Sigmoid colon (tissue), 6 donors: ENCODE measurements at regions not wholly inside any gene's neighbourhood (a gene's known extent, or its start where the extent isn't known, plus 50 kb on each side); places are given as distances from the start of the nearest gene placed in this dataset.

Experiments used
- DNase-seq: peaks from one replicate; pipeline ENCODE4 v3.0.0-alpha.2; 2019
- H3K27ac ChIP-seq, 4 donors: fragments of 200-600 bp; sonication (generic); one replicate each; pipeline ENCODE4 v1.5.1; 2016 to 2019; ENCODE audit warnings: mild to moderate bottlenecking in 1 of 4
- H3K27me3 ChIP-seq, 3 donors: fragments of 200-600 bp; sonication (generic); one replicate each; pipeline ENCODE4 v1.5.1; 2019; ENCODE audit warnings: mild to moderate bottlenecking in 1 of 3
- H3K36me3 ChIP-seq, 4 donors: fragments of 200-600 bp; sonication (generic); one replicate each; pipeline ENCODE4 v1.5.1; 2016 to 2019
- H3K4me1 ChIP-seq, 4 donors: fragments of 200-600 bp; sonication (generic); one replicate each; pipeline ENCODE4 v1.5.1; 2017 to 2019
- H3K4me3 ChIP-seq, 4 donors: fragments of 200-600 bp; sonication (generic); one replicate each; pipeline ENCODE4 v1.5.1; 2017 to 2019; ENCODE audit warnings: mild to moderate bottlenecking in 2 of 4, moderate library complexity in 1 of 4
- H3K9me3 ChIP-seq, 4 donors: fragments of 200-600 bp in 3 of 4; sonication (generic) in 3 of 4; one replicate each; pipeline versions ENCODE4 v1.5.1 to v1.6.1; 2013 to 2019
- CTCF ChIP-seq, 4 experiments: fragments of 450-650 bp in 3 of 4; fragments of 200-600 bp in 1 of 4; IDR thresholded peaks; one replicate each; pipeline ENCODE4 v1.5.1; 2016 to 2019; ENCODE audit warnings: antibody characterized with exemption in 4 of 4, mild to moderate bottlenecking in 3 of 4, moderate library complexity in 2 of 4
- EP300 ChIP-seq, 4 donors: sonication (generic); formaldehyde crosslinking; IDR thresholded peaks; one replicate each; pipeline ENCODE4 v1.6.1; 2017; ENCODE audit warnings: antibody characterized with exemption in 4 of 4
- POLR2A ChIP-seq, 2 donors: fragments of 450-650 bp; IDR thresholded peaks; one replicate each; pipeline ENCODE4 v1.6.1; 2016; ENCODE audit warnings: antibody characterized with exemption in 2 of 2, mild to moderate bottlenecking in 2 of 2, moderate library complexity in 2 of 2
- POLR2AphosphoS5 ChIP-seq, 4 donors: sonication (generic); formaldehyde crosslinking; IDR thresholded peaks; one replicate each; pipeline ENCODE4 v1.6.1; 2017; ENCODE audit warnings: antibody characterized with exemption in 4 of 4
- WGBS, 2 donors: extraction: QIAGEN DNeasy Blood & Tissue Kit; methylation state at CpG; one replicate each; pipeline ENCODE4 v1.1.7; 2013; 5-methylcytosine and 5-hydroxymethylcytosine counted together
- intact Hi-C: fragments of 100-400 bp; cut with DNase I; formaldehyde crosslinking; loops from one replicate; pipeline ENCODE4 v1.15.1; 2023
- donor health status: healthy with polysubstance abuse.
- donor health status: healthy.

- Histone ChIP-seq H3K9me3 (no peaks in the 10 kb centered on the region), H3K27me3 (no peaks in the 10 kb centered on the region), H3K36me3 (no peaks in the 10 kb centered on the region), H3K27ac (no peak overlapping the region), H3K4me1 (peaks cover 0 to 30% (median 8%) of the 10 kb centered on the region in 4 donors), H3K4me3 (no peak overlapping the region)
- intact Hi-C loops, result loop anchor here (10.0 kb wide), 1 partner anchor 137 kb away; no protein-coding TSS in a partner anchor
- DNase-seq, result no peak
- no peak for TF ChIP-seq EP300 (IDR thresholded peaks at IDR 0.05)
- TF ChIP-seq CTCF (IDR thresholded peaks at IDR 0.05), result no peak
- no peak for TF ChIP-seq POLR2A (IDR thresholded peaks at IDR 0.05)
- no peak for TF ChIP-seq POLR2AphosphoS5 (IDR thresholded peaks at IDR 0.05)
- WGBS, 2 donors, result 45 to 59% methylated on average over 2 of the region's 2 CpGs
Observed at GRCh38 chr2:207221731-207222130, 56.0 kb upstream of the KLF7 start.

- WGBS, 2 donors, result 68 to 70% methylated on average over 3 of the region's 3 CpGs
- H3K27me3 ChIP-seq, result no peaks in the 10 kb centered on the region
- no peak for DNase-seq
- no peak overlapping the region for H3K4me3 ChIP-seq
- no peak for TF ChIP-seq CTCF (IDR thresholded peaks at IDR 0.05)
- TF ChIP-seq POLR2A (IDR thresholded peaks at IDR 0.05), result no peak
- TF ChIP-seq POLR2AphosphoS5 (IDR thresholded peaks at IDR 0.05), result no peak
- no peak for TF ChIP-seq EP300 (IDR thresholded peaks at IDR 0.05)
- intact Hi-C loops, result loop anchor here (10.0 kb wide), 1 partner anchor 138 kb away; no protein-coding TSS in a partner anchor
- no peak overlapping the region for H3K27ac ChIP-seq
- no peaks in the 10 kb centered on the region for H3K9me3 ChIP-seq
- H3K36me3 ChIP-seq, result no peaks in the 10 kb centered on the region
- H3K4me1 ChIP-seq, result peaks cover 0 to 43% (median 21%) of the 10 kb centered on the region in 4 donors
Observed at GRCh38 chr2:207223051-207223450, 57.3 kb upstream of the KLF7 start.

GRCh38 chr2:207224381-207224780 lies 58.6 kb upstream of the KLF7 start:
- 93 to 95% methylated on average over 1 of the region's 1 CpG for WGBS, 2 donors
- H3K27ac ChIP-seq, result peak overlapping the region in 2 of 4 donors; percentile 15 to 84
- peaks cover 0 to 56% (median 32%) of the 10 kb centered on the region in 4 donors for H3K4me1 ChIP-seq
- intact Hi-C loops, result loop anchor here (10.0 kb wide), 1 partner anchor 140 kb away; no protein-coding TSS in a partner anchor
- H3K36me3 ChIP-seq, result no peaks in the 10 kb centered on the region
- no peaks in the 10 kb centered on the region for H3K9me3 ChIP-seq
- DNase-seq, result no peak
- TF ChIP-seq EP300 (IDR thresholded peaks at IDR 0.05) (no peak), CTCF (IDR thresholded peaks at IDR 0.05) (no peak), POLR2AphosphoS5 (IDR thresholded peaks at IDR 0.05) (no peak), POLR2A (IDR thresholded peaks at IDR 0.05) (no peak)
- no peak overlapping the region for H3K4me3 ChIP-seq
- H3K27me3 ChIP-seq, result no peaks in the 10 kb centered on the region

- intact Hi-C loops, result loop anchor here (10.0 kb wide), 1 partner anchor 140 kb away; no protein-coding TSS in a partner anchor
- H3K27me3 ChIP-seq, result no peaks in the 10 kb centered on the region
- no peak for DNase-seq
- H3K4me3 ChIP-seq, result no peak overlapping the region
- H3K4me1 ChIP-seq, result peaks cover 0 to 57% (median 33%) of the 10 kb centered on the region in 4 donors
- no peak for TF ChIP-seq POLR2AphosphoS5 (IDR thresholded peaks at IDR 0.05)
- TF ChIP-seq EP300 (IDR thresholded peaks at IDR 0.05), result no peak
- WGBS, 2 donors, result 72 to 84% methylated on average over 8 of the region's 8 CpGs
- H3K27ac ChIP-seq, result peak overlapping the region in 2 of 4 donors; percentile 15 to 84
- no peaks in the 10 kb centered on the region for H3K36me3 ChIP-seq
- H3K9me3 ChIP-seq, result no peaks in the 10 kb centered on the region
Observed at GRCh38 chr2:207224791-207225482, 59.2 kb upstream of the KLF7 start.

GRCh38 chr2:207225773-207226172 lies 60.0 kb upstream of the KLF7 start:
- intact Hi-C loops, result loop anchor here (2.0 to 10.0 kb wide), 3 partner anchors 33 to 141 kb away; no protein-coding TSS in a partner anchor
- no peaks in the 10 kb centered on the region for H3K27me3 ChIP-seq
- H3K9me3 ChIP-seq, result no peaks in the 10 kb centered on the region
- no peak overlapping the region for H3K4me3 ChIP-seq
- 66 to 86% methylated on average over 6 of the region's 6 CpGs for WGBS, 2 donors
- TF ChIP-seq CTCF (IDR thresholded peaks at IDR 0.05), result no peak
- no peak for TF ChIP-seq EP300 (IDR thresholded peaks at IDR 0.05)
- no peak for TF ChIP-seq POLR2AphosphoS5 (IDR thresholded peaks at IDR 0.05)
- H3K36me3 ChIP-seq, result no peaks in the 10 kb centered on the region
- H3K4me1 ChIP-seq, result peaks cover 0 to 48% (median 30%) of the 10 kb centered on the region in 4 donors
- peak overlapping the region in 2 of 4 donors; percentile 77 to 84 for H3K27ac ChIP-seq
- no peak for DNase-seq
